Mesenchymal stem cell (in vitro differentiated cells and primary cell): ENCODE measurements at regions not wholly inside any gene's neighbourhood (a gene's known extent, or its start where the extent isn't known, plus 50 kb on each side); places are given as distances from the start of the nearest gene placed in this dataset.

Experiments used
- DNase-seq: peaks from one replicate; pipeline ENCODE4 v3.0.0-alpha.2; 2013
- H2AFZ ChIP-seq: one replicate; pipeline ENCODE4 v1.6.1; 2013; ENCODE audit warnings: low read depth, mild to moderate bottlenecking, control low read depth, inconsistent platforms, low read length, moderate library complexity
- H2AK5ac ChIP-seq: 2 replicates; pipeline ENCODE4 v1.6.1; 2013; ENCODE audit warnings: low read length, moderate library complexity, mild to moderate bottlenecking, inconsistent platforms; ENCODE audit not compliant: severe bottlenecking
- H2BK120ac ChIP-seq: one replicate; pipeline ENCODE4 v1.6.1; 2013; ENCODE audit warnings: low read depth, mild to moderate bottlenecking, inconsistent platforms, low read length, moderate library complexity
- H2BK12ac ChIP-seq, 2 experiments: one replicate each; pipeline ENCODE4 v1.6.1; 2013; ENCODE audit warnings: inconsistent platforms in 2 of 2, low read length in 2 of 2, mild to moderate bottlenecking in 2 of 2, moderate library complexity in 2 of 2, control low read depth in 1 of 2
- H2BK15ac ChIP-seq: one replicate; pipeline ENCODE4 v1.6.1; 2013; ENCODE audit warnings: mild to moderate bottlenecking, low read depth, inconsistent platforms; ENCODE audit not compliant: poor library complexity, severe bottlenecking
- H2BK5ac ChIP-seq: 2 replicates; pipeline ENCODE4 v1.6.1; 2013; ENCODE audit warnings: low read depth, mild to moderate bottlenecking, low read length, control low read depth, inconsistent platforms; ENCODE audit not compliant: poor library complexity, severe bottlenecking
- H3K14ac ChIP-seq, 2 experiments: one replicate each; pipeline ENCODE4 v1.6.1; 2013; ENCODE audit warnings: inconsistent platforms in 2 of 2, low read length in 2 of 2, control low read depth in 1 of 2, mild to moderate bottlenecking in 1 of 2, moderate library complexity in 1 of 2
- H3K18ac ChIP-seq, 2 experiments: one replicate each; pipeline ENCODE4 v1.6.1; 2013; ENCODE audit warnings: inconsistent platforms in 2 of 2, low read length in 2 of 2, control low read depth in 1 of 2, low read depth in 1 of 2, mild to moderate bottlenecking in 1 of 2
- H3K23ac ChIP-seq, 2 experiments: one replicate each; pipeline ENCODE4 v1.6.1; 2013; ENCODE audit warnings: inconsistent platforms in 2 of 2, low read length in 2 of 2, mild to moderate bottlenecking in 2 of 2, moderate library complexity in 2 of 2, control low read depth in 1 of 2
- H3K27ac ChIP-seq: 2 replicates; pipeline ENCODE4 v1.5.1; 2013; ENCODE audit warnings: mild to moderate bottlenecking, moderate library complexity, low read length, control low read depth, inconsistent platforms; ENCODE audit not compliant: poor library complexity, severe bottlenecking
- H3K27me3 ChIP-seq, 2 experiments: 2 replicates each; pipeline versions ENCODE4 v1.6.1 to v1.7.0; 2013; ENCODE audit warnings: low read length in 2 of 2, mild to moderate bottlenecking in 2 of 2, moderate library complexity in 2 of 2, control low read depth in 1 of 2, inconsistent platforms in 1 of 2; ENCODE audit not compliant: control insufficient read depth in 1 of 2, insufficient read depth in 1 of 2
- H3K36me3 ChIP-seq, 2 experiments: 2 replicates each; pipeline versions ENCODE4 v1.6.1 to v1.7.0; 2013; ENCODE audit warnings: low read length in 2 of 2, control low read depth in 1 of 2, inconsistent platforms in 1 of 2, low read depth in 1 of 2, mild to moderate bottlenecking in 1 of 2; ENCODE audit not compliant: insufficient read depth in 2 of 2, control insufficient read depth in 1 of 2
- H3K4ac ChIP-seq, 2 experiments: one replicate each; pipeline ENCODE4 v1.6.1; 2013; ENCODE audit warnings: inconsistent platforms in 2 of 2, low read length in 2 of 2, mild to moderate bottlenecking in 2 of 2, moderate library complexity in 2 of 2, control low read depth in 1 of 2, low read depth in 1 of 2
- H3K4me1 ChIP-seq: 2 replicates; pipeline ENCODE4 v1.6.1; 2013; ENCODE audit warnings: low read depth, low read length, control low read depth; ENCODE audit not compliant: control insufficient read depth, insufficient read depth
- H3K4me2 ChIP-seq: 2 replicates; pipeline ENCODE4 v1.6.1; 2013; ENCODE audit warnings: low read length, mild to moderate bottlenecking, inconsistent platforms; ENCODE audit not compliant: poor library complexity, severe bottlenecking
- H3K4me3 ChIP-seq, 2 experiments: 2 replicates each; pipeline versions ENCODE4 v1.5.1 to v1.7.0; 2013; ENCODE audit warnings: low read length in 2 of 2, mild to moderate bottlenecking in 2 of 2, control low read depth in 1 of 2, low read depth in 1 of 2; ENCODE audit not compliant: insufficient read depth in 1 of 2
- H3K79me1 ChIP-seq: replicated peaks from 2 replicates; pipeline ENCODE4 v1.6.1; 2013; ENCODE audit warnings: mild to moderate bottlenecking, control low read depth, low read length, inconsistent platforms; ENCODE audit not compliant: poor library complexity, severe bottlenecking
- H3K9ac ChIP-seq: 2 replicates; pipeline ENCODE4 v1.7.0; 2013; ENCODE audit warnings: mild to moderate bottlenecking, low read length, moderate library complexity
- H3K9me3 ChIP-seq: 2 replicates; pipeline ENCODE4 v1.7.0; 2013; ENCODE audit warnings: mild to moderate bottlenecking, low read length; ENCODE audit not compliant: control insufficient read depth
- H4K8ac ChIP-seq: one replicate; pipeline ENCODE4 v1.6.1; 2013; ENCODE audit warnings: inconsistent platforms, mild to moderate bottlenecking, low read length, moderate library complexity
- H4K91ac ChIP-seq: one replicate; pipeline ENCODE4 v1.6.1; 2013; ENCODE audit warnings: mild to moderate bottlenecking, low read length, inconsistent platforms
- WGBS: methylation state at CpG from one replicate; pipeline ENCODE4 v1.1.7; 2013; ENCODE audit warnings: mixed read lengths; 5-methylcytosine and 5-hydroxymethylcytosine counted together

- no peaks in the 10 kb centered on the region for H3K79me1 ChIP-seq
- H3K4me2 ChIP-seq: no peak overlapping the region
- H3K27me3 ChIP-seq: no peaks in the 10 kb centered on the region
- no peak overlapping the region for H4K8ac ChIP-seq
- no peaks in the 10 kb centered on the region for H3K36me3 ChIP-seq
- H2BK15ac ChIP-seq: no peak overlapping the region
- H3K9me3 ChIP-seq: peaks cover 2% of the 10 kb centered on the region
- no peak overlapping the region for H3K23ac ChIP-seq
- no peak overlapping the region for H2BK5ac ChIP-seq
- no peak overlapping the region for H4K91ac ChIP-seq
- H2AK5ac ChIP-seq: no peak overlapping the region
- H3K4ac ChIP-seq: no peak overlapping the region
- H3K4me1 ChIP-seq: no peaks in the 10 kb centered on the region
- H2BK120ac ChIP-seq: no peak overlapping the region
- H3K9ac ChIP-seq: no peak overlapping the region
- no peak overlapping the region for H3K27ac ChIP-seq
- no peak overlapping the region for H2AFZ ChIP-seq
- no peak overlapping the region for H2BK12ac ChIP-seq
- no peak for DNase-seq
- no peak overlapping the region for H3K14ac ChIP-seq
- no peak overlapping the region for H3K4me3 ChIP-seq
- no peak overlapping the region for H3K18ac ChIP-seq
Observed at GRCh38 chr3:103825586-103825985, 1390.8 kb downstream of the ZPLD1 start.

DNA sequence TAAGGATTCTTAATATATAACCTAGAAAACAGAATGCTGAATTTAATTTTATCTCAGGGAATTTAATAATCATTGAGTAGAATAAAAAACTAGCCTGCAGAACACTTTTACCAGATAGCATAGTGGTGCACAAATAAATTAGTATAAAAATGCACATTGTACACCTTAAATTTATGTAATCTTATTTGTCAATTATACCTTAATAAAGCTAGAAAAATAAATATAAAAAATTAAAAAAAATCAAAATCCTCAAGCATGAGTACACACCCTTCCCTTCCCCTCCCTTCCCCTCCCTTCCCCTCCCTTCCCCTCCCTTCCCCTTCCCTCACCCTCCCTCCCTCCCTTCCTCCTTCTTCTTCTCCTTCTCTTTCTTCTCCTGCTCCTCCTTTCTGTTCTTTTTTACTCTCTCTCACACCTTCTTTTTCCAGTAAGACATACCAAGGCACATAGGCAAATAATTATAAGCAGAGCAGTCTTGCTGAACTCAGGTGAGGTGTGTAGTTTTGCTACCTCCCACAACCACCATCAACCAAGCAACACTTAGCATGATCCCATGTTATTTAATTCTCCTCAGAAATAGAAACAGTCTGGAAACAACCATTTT, 1395.0 kb downstream of the ZPLD1 start:
- Histone ChIP-seq H3K23ac (no peak overlapping the region), H3K27ac (no peak overlapping the region), H2BK120ac (no peak overlapping the region), H3K4me3 (no peak overlapping the region), H3K9ac (no peak overlapping the region), H2BK12ac (no peak overlapping the region), H3K36me3 (no peaks in the 10 kb centered on the region), H3K79me1 (no peaks in the 10 kb centered on the region), H2BK5ac (no peak overlapping the region), H2BK15ac (no peak overlapping the region), H4K91ac (no peak overlapping the region), H3K27me3 (no peaks in the 10 kb centered on the region), H2AK5ac (no peak overlapping the region), H3K4me2 (no peak overlapping the region), H3K18ac (no peak overlapping the region), H3K4me1 (no peaks in the 10 kb centered on the region), H3K14ac (no peak overlapping the region), H2AFZ (no peak overlapping the region), H4K8ac (no peak overlapping the region), H3K9me3 (peaks cover 3% of the 10 kb centered on the region), H3K4ac (no peak overlapping the region)
- DNase-seq: no peak

DNA sequence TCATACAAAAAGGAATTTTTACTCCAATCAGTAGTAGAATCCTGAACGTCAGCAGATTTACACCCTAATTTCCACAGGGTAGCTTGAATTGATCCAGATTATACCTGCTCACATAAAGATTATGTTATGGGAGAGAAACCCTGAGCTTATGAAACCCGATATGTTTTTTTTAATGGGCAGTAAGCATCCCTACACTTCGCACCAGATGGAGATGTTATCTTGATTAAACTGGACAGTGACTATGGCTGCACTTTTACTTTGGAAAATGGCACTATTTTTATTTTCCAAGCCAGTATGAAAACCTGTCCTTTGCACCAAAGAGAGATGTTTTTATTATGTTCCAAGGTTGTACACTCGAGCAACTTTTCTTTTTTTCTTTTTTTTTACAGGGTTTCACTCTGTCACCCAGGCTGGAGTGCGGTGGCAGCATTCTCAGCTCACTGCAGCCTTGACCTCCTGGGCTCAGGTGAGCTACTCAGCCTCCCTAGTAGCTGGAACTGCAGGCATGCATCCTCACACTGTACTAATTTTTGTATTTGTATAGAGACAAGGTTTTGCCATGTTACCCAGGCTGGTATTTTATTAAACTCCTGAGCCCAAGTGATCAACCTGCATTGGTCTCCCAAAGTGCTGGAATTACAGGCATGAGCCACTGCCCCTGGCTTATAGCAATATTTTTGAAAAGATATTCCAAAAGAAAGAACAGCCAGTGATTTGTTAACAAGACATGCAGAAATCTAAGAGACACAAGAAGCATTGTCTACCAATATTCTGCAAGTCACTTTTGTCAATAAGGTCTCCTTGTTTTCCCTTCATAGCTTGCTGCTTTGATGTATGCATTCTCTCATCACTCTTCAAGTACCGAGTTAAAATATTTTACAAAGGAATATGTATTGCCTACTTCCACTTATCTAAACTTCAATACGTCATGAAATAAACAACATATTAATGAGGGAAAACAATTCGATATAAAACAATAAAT, 1412.6 kb downstream of the ZPLD1 start:
- H4K91ac ChIP-seq: no peak overlapping the region
- no peaks in the 10 kb centered on the region for H3K4me1 ChIP-seq
- no peak overlapping the region for H2BK5ac ChIP-seq
- no peak overlapping the region for H3K23ac ChIP-seq
- no peak overlapping the region for H3K18ac ChIP-seq
- no peak overlapping the region for H2BK15ac ChIP-seq
- no peak overlapping the region for H2AK5ac ChIP-seq
- H3K4me3 ChIP-seq: no peak overlapping the region
- WGBS: 89% methylated on average over 5 of the region's 8 CpGs
- no peaks in the 10 kb centered on the region for H3K9me3 ChIP-seq
- DNase-seq: no peak
- H3K9ac ChIP-seq: no peak overlapping the region
- no peak overlapping the region for H3K4ac ChIP-seq
- no peak overlapping the region for H2BK12ac ChIP-seq
- H2AFZ ChIP-seq: no peak overlapping the region
- no peak overlapping the region for H3K4me2 ChIP-seq
- H4K8ac ChIP-seq: no peak overlapping the region
- H3K36me3 ChIP-seq: no peaks in the 10 kb centered on the region
- no peak overlapping the region for H2BK120ac ChIP-seq
- no peaks in the 10 kb centered on the region for H3K79me1 ChIP-seq
- no peak overlapping the region for H3K14ac ChIP-seq
- H3K27ac ChIP-seq: no peak overlapping the region
- H3K27me3 ChIP-seq: no peaks in the 10 kb centered on the region

DNA sequence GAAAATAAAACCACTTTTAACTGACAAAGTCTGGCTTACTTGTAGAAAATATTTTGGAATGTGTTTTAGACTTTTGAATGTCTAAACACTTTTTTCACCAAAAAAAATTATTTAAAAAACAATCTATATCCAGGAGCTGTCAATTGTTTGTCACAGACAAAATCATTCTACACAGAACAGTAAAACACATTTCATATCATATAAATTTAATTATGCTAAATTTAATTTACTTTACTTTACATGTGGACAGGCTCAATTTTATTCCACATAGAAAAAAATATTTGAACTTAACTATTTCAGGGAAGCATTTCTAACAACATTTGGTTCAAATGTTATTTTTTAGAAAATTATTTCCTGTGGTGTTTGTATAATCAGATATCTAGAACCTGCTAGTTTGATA, 1417.0 kb downstream of the ZPLD1 start:
- Histone ChIP-seq H3K27me3 (no peaks in the 10 kb centered on the region), H3K79me1 (no peaks in the 10 kb centered on the region), H2BK12ac (no peak overlapping the region), H2BK5ac (no peak overlapping the region), H2BK15ac (no peak overlapping the region), H2AFZ (no peak overlapping the region), H4K8ac (no peak overlapping the region), H3K4ac (no peak overlapping the region), H3K23ac (no peak overlapping the region), H3K4me3 (no peak overlapping the region), H3K9ac (no peak overlapping the region), H3K27ac (no peak overlapping the region), H3K36me3 (no peaks in the 10 kb centered on the region), H2BK120ac (no peak overlapping the region), H3K18ac (no peak overlapping the region), H2AK5ac (no peak overlapping the region), H4K91ac (no peak overlapping the region), H3K14ac (no peak overlapping the region), H3K4me1 (no peaks in the 10 kb centered on the region), H3K4me2 (no peak overlapping the region), H3K9me3 (no peaks in the 10 kb centered on the region)
- no peak for DNase-seq
